ENCODE measurements at regions not wholly inside any gene's neighbourhood (a gene's known extent, or its start where the extent isn't known, plus 50 kb on each side); places are given as distances from the start of the nearest gene placed in this dataset.
"Not testable (repeated sequence)": the region's sequence is repeated elsewhere in the genome, so short reads cannot be mapped to it uniquely, and the experiment has no call there.

GRCh38 chr22:48497743-48498520, 1329.7 kb downstream of the BRD1 start:
- not testable (repeated sequence) for DNase-seq

DNA sequence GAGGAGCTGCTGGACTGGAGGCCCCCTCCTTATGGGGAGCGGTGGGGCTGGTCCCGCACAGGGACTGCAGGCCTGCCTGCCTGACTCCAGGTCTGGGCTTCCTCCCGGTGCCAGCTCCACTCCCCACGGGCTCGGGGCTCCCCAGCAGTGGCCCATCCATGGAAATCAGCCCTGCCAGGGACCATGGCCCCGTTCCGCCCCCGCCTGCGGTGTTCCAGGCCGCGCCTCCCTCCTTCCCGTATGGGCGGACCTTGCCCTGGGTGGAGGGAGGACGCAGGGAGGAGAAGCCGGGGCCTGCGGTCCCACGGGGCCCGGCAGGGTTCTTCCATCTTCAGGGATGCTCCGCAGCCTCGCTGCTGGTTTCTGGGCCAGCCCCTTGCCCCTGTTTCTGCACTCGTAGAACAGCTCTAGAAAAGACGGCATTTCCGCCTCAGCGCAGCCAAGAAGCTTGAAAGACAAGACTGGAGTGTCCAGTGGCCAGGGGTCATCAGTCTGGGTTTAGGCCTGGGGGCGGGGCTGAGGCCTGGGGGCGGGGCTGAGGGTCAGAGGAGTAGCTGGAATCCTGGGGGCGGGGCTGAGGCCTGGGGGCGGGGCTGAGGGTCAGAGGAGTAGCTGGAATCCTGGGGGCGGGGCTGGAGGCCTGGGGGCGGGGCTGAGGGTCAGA, 1330.6 kb downstream of the BRD1 start:
- no peak for DNase-seq

DNA sequence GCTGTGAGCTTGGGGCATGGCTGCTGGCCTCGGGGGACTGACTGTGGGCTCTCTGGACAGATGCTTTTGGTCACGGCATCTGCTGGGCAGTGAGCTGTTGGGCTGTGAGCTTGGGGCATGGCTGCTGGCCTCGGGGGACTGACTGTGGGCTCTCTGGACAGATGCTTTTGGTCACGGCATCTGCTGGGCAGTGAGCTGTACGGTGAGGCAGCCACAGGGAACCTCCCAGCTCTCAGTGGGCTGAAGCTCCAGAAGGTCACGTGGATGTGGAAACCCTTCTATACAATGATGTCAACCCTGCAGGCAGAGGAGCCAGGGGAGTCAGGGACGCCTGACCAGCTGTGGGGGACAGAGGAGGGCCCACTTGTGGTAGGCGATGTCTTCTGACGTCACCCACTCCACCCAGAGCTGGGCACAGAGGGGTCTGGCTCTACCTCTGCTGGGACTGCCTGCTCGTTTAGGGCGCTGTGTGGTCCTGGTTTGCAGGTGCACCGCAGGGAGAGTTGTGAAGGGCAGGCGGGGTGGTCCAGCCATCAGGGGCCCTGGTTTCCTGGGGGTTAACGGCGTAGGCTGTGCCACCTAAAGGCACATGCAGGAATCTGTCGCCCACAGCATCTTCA, 1331.3 kb downstream of the BRD1 start:
- no peak for DNase-seq

DNA sequence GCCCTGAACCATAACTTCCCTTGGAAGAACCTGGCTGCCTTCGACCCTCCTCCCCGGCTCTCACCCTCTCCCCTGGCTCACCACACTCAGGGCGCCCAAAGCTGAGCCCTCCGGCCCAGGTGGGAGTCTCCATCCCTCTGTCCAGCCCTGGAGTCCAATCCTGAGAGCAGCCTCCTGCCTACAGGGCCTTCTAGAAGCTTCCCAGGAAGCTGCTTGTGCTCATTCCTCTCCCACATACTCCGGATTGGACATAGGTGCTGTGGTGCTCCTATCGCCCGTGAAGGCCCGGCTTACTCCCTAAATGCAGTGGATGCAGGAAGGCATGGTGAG, 1332.0 kb downstream of the BRD1 start:
- DNase-seq, result no peak

GRCh38 chr22:48494968-48495750, 1332.5 kb downstream of the BRD1 start:
- no peak for DNase-seq

GRCh38 chr22:48494256-48494967, 1333.3 kb downstream of the BRD1 start:
- DNase-seq, result no peak

DNA sequence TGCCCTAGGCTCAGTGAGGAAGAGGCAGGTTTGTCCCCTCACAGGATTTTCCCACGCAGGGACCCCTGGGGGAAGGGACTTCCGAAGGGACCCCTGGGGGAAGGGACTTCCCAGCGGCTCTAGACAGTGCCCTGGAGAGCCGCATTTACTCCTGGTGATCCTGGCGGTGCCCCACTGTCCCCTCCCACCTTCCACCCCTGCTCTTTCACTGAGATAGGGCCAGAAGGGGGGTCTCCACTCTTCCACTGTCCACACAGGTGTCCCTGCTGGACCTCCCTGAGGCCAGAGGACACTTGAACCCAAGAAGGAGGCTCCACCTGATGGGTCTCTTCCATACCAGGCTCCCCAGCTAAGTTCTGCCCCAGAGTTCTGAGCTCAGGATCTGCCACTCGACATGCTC, 1333.9 kb downstream of the BRD1 start:
- no peak for DNase-seq

DNA sequence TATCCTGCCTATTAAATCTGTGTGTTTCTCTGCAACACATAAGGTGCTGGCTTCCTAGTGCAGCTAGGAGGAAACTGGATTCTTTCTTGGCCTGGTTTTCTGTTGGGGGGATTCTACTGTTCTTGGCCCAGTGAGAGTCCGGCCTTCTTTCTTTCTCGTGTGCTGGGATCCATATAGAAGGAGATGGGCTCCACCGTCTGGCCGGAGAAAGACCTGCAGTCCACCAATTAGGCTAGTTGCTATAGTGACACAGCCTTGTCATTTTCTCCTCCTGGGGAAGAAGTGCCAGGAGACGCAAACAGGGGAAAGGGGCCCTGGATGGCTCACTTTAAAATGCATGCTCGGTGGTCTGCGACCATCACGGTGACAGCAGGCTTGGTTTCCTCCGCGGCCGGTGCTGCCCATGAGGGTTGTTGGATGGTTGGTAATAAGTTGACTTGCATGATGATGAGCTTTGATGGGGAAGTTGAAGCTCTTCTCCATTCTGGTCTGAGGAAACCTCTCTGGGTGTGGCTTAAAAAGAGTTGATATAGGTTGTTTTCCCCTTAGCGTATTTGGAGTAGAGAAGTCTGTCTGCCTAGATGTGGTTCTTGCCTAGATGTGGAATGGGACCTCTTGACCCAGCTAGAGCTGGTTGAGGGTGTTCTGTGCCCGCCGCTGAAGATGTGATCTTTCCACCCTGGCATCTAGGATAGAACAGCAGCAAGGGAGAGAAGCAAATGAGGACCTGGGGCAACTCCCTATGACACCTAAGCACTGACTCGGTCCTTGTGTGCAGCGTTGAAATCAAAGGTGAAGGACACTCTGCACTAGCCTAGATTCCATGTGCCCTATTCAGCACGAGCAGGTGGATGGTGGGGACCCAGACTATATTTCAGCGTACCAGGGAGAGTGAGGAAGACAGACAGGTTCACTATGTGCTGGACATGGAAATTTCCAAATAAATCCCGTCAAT, 1335.0 kb downstream of the BRD1 start:
- peak; percentile 57 for DNase-seq

DNA sequence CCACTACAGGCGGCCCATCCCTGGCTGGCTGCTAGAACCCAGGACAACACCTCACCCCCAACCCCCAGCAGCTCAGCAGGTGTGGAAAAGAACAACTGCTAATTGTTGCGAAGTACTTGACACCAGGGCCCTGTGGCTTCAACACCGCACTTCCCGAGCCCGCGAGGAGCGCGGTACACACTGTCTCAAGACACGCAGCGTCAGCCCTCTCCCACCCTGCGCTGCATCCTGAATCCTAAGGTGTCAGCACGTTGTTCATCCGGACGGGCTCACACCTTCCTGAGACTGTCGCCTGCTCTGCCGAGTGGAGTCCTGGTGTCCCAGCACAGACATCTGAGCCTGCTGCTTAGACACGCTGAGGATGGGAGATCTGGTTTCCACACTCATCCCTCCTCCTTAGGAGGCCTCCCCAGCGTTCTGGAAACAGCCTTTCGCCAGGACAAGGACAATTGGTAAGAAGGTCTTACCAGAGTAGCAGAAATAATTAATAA, 1336.2 kb downstream of the BRD1 start:
- DNase-seq, result no peak

DNA sequence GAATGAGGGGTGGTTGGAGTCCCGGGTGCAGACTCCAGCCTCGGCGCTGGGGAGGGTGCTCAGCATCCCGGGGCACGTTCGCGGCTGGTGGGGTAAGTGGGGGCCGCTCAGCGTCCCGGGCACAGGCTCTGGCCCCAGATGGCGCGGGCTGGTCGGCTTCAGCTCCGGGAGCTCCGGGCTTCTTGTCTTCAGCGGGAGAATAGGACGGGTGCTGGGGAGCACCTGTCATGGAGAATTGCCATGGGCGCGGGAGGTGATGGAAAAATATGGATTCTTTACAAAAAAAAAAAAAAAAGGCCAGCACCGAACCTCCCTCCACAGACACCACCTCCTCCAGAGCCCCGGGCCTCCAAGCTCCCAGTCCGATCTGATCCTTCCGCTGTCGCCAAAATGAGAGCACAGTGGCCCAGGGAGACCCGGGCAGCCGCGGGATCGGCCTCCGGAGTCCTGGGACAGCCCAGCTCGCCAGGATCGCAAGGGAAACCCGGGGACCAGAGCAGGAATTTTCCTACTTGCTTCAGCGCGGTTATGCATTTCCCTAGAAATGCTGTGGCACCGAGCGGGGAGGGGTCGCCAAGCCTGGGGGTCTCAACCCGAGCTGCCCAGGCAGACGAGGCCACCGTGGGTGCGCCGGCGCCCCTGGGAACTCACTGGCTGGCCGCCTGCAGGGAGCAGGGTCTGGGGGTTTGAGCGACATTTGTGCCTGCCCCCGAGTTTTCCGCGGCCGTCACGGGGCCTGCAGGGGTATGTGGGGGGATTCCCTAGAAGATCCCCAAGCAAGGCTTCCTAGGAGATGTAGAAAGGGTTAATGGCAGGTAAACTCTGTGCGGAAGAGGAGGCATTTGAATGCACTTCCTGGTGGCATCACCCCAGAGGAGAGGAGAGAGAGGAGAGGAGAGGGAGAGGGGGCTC, 1336.9 kb downstream of the BRD1 start:
- no peak for DNase-seq

DNA sequence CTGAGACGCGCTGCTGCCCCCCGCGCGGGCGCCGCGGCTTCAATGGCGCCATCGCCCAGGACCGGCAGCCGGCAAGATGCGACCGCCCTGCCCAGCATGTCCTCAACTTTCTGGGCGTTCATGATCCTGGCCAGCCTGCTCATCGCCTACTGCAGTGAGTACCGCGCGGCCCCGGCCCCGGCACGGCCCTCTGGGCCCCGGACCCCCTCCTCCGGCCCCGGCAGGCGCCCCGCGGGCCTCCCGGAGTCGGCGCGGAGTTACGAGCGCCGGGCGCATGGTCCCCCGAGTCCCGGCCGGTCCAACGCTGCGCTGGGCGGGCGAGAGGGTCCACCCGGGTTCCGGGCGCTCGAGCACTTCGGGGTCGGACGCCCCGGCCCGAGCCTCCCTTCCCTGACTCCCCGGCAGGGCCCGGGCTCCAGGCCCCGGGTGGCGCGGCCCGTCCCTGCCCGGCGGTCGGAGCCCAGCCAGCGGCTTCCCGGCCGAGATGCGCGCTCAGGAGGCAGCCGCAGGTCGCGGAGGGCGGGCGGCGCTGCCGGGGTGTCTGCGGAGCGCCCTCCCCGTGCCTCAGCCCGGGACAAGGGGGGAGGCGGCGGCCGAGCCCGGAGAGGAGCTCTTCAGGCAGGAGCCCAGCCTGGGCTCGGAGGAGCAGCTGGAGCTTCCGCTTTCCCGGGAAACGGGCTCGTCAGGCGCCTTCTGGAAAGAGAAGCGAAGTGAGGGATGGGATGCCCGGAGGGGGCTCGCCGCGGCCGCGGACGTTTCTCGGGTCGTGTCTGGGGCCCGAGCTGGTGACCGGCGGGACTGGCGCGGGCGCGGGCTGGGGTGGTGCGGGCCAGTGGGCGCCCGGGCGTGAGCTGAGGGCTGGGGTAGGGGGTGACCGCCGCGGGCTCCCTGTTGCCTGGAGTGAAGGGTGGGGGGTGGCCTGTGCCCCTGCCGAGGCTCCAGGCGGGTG, 1337.8 kb downstream of the BRD1 start:
- no peak for DNase-seq

DNA sequence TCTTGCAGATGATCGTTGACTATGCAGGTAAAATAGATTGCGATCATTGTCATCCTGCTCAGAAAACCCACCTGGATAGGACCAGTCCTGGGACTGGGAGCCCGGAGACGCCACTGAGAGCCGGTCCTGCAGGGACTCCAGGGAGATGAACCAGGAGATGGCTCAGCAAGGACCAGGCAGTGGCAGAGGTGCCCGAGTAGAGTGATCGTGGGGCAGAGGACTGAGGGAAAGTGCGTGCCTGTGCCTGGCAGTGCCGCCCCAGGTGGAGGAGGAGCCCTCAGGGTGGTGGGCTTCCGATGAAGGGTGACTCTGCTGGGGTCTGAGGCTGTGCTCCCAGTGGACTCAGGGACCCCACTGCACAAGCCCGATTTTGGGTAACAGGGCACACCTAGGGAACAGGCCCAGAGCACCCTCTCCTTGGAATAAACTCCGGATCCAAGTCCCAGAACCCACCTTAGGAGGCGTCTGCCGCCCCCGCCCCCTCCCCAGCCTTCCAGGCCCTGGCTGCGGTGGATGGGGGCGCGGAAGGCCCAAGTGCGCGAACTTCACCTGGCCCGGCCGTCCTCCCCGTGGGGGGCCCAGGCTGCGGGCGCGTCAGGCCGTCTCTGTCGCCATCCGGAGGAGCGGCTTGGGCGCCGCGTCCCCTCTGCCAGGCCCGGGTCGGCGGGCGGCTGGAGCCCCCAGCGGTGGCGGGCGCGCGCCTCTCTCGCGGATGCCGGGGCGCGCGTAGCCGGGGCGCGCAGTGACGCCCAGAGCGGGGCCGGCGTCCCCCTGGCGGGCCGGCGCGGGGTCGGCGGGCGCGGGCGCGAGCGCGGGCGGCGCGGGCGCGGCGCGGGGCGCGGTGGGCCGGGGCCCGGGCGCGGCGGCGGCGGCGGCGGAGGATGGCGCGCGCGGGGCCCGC, 1338.8 kb downstream of the BRD1 start:
- DNase-seq, result no peak

DNA sequence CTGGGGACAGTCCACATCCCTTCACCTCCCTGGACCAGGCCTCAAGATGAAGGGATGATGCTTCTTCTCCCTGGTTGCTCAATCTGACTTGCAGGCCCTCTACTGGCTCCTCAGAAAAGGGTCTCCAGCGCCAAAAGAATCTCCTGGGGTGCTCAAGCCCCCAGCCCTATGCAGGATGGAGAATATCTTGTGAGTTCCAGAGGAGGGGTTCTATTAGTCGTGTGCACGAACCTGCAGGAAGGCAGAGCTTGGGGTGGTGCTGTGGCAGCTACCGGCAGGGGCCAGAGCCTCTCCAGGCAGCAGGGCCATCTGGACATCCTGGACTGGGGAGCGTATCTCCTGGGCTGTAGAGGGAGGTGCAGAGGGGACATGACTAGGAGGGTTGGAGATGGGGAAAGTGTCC, 1339.5 kb downstream of the BRD1 start:
- no peak for DNase-seq

- no peak for DNase-seq
Measured at GRCh38 chr22:48486558-48486957, 1341.1 kb downstream of the BRD1 start.

GRCh38 chr22:48486134-48486532, 1341.5 kb downstream of the BRD1 start:
- no peak for DNase-seq

GRCh38 chr22:48485149-48486133, 1342.2 kb downstream of the BRD1 start:
- no peak for DNase-seq
